Tibial nerve (tissue), 4 donors: ENCODE measurements at regions not wholly inside any gene's neighbourhood (a gene's known extent, or its start where the extent isn't known, plus 50 kb on each side); places are given as distances from the start of the nearest gene placed in this dataset.

Experiments
- EP300 ChIP-seq, 2 donors: sonication (generic); formaldehyde crosslinking; IDR thresholded peaks; one replicate each; pipeline ENCODE4 v1.6.1; 2017; ENCODE audit warnings: antibody characterized with exemption in 2 of 2, mild to moderate bottlenecking in 1 of 2
- POLR2A ChIP-seq, 2 donors: fragments of 450-650 bp; IDR thresholded peaks; one replicate each; pipeline ENCODE4 v1.6.1; 2017; ENCODE audit warnings: antibody characterized with exemption in 2 of 2, mild to moderate bottlenecking in 2 of 2, moderate library complexity in 2 of 2
- TF ChIP-seq, protein P1 (sequence below), 5 experiments: fragments of 200-600 bp in 3 of 5; fragments of 450-650 bp in 2 of 5; sonication (generic) in 3 of 5; IDR thresholded peaks; one replicate each; pipeline ENCODE4 v1.5.1; 2016 to 2019; ENCODE audit warnings: antibody characterized with exemption in 5 of 5, mild to moderate bottlenecking in 3 of 5, moderate library complexity in 2 of 5

DNA sequence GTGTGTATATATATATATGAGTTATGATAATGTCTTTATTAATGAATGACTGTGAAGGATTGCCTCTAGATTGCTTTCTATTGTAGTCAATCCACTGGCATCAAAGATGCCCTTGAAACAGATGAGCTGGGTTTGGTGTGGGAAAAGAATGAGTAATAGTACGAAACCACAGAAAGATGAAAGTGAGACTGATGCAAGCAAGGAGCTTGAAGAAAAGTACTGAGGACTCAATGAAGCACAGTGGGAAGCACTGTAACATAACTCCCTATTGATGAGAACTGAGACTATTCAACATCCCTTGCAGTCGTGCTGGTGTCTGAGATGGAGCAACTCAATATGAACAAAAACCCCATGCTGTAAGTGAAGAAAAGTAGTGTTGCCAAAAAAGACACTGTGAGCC lies 1794.2 kb downstream of the SLITRK5 start:
- TF ChIP-seq, protein P1, sequence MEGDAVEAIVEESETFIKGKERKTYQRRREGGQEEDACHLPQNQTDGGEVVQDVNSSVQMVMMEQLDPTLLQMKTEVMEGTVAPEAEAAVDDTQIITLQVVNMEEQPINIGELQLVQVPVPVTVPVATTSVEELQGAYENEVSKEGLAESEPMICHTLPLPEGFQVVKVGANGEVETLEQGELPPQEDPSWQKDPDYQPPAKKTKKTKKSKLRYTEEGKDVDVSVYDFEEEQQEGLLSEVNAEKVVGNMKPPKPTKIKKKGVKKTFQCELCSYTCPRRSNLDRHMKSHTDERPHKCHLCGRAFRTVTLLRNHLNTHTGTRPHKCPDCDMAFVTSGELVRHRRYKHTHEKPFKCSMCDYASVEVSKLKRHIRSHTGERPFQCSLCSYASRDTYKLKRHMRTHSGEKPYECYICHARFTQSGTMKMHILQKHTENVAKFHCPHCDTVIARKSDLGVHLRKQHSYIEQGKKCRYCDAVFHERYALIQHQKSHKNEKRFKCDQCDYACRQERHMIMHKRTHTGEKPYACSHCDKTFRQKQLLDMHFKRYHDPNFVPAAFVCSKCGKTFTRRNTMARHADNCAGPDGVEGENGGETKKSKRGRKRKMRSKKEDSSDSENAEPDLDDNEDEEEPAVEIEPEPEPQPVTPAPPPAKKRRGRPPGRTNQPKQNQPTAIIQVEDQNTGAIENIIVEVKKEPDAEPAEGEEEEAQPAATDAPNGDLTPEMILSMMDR (IDR thresholded peaks at IDR 0.05) = no peak
- TF ChIP-seq POLR2A (IDR thresholded peaks at IDR 0.05) (no peak), EP300 (IDR thresholded peaks at IDR 0.05) (no peak)
